Stimulated activated memory B cell treated with anti-CD40 and anti-IgM and Interleukin-4, amounts not matched to agents 10 μg/mL and 1 μg/mL and 100 μg/mL, for 72 hours (primary cell): ENCODE measurements at regions not wholly inside any gene's neighbourhood (a gene's known extent, or its start where the extent isn't known, plus 50 kb on each side); places are given as distances from the start of the nearest gene placed in this dataset.

Experiments used
- ATAC-seq: fragments of 150-1000 bp; cut with Tn5 transposase; 2 replicates; pipeline ENCODE4 v1.10.0; 2021
- H3K27ac Mint-ChIP-seq: one replicate; pipeline ENCODE4 v1.8.0; 2022; ENCODE audit warnings: mild to moderate bottlenecking, mixed read lengths
- H3K27me3 Mint-ChIP-seq: one replicate; pipeline ENCODE4 v1.8.0; 2022; ENCODE audit warnings: mixed read lengths
- H3K36me3 Mint-ChIP-seq: one replicate; pipeline ENCODE4 v1.8.0; 2022; ENCODE audit warnings: mixed read lengths
- H3K4me1 Mint-ChIP-seq: one replicate; pipeline ENCODE4 v1.8.0; 2022; ENCODE audit warnings: mixed read lengths
- H3K4me3 Mint-ChIP-seq: one replicate; pipeline ENCODE4 v1.8.0; 2022; ENCODE audit warnings: mild to moderate bottlenecking, moderate library complexity, mixed read lengths
- H3K9me3 Mint-ChIP-seq: one replicate; pipeline ENCODE4 v1.8.0; 2022; ENCODE audit warnings: mixed read lengths

GRCh38 chr1:224564454-224565084 lies 51.5 kb upstream of the CNIH3 start:
- peaks cover 8% of the 10 kb centered on the region for H3K9me3 Mint-ChIP-seq

GRCh38 chr1:224565186-224565585 lies 50.9 kb upstream of the CNIH3 start:
- no peaks in the 10 kb centered on the region for H3K27me3 Mint-ChIP-seq
- no peaks in the 10 kb centered on the region for H3K4me1 Mint-ChIP-seq
- H3K4me3 Mint-ChIP-seq: no peak overlapping the region
- H3K36me3 Mint-ChIP-seq: no peaks in the 10 kb centered on the region
- ATAC-seq: no peak
- H3K9me3 Mint-ChIP-seq: peaks cover 8% of the 10 kb centered on the region
- H3K27ac Mint-ChIP-seq: no peak overlapping the region

More at GRCh38 chr1:224564454-224565084, 51.5 kb upstream of the CNIH3 start:
- H3K36me3 Mint-ChIP-seq: no peaks in the 10 kb centered on the region
- ATAC-seq: no peak
- H3K4me3 Mint-ChIP-seq: no peak overlapping the region
- H3K4me1 Mint-ChIP-seq: no peaks in the 10 kb centered on the region
- H3K27ac Mint-ChIP-seq: no peak overlapping the region
- no peaks in the 10 kb centered on the region for H3K27me3 Mint-ChIP-seq

GRCh38 chr1:224565611-224566406 lies 50.3 kb upstream of the CNIH3 start:
- no peaks in the 10 kb centered on the region for H3K36me3 Mint-ChIP-seq
- H3K27ac Mint-ChIP-seq: no peak overlapping the region
- no peak overlapping the region for H3K4me3 Mint-ChIP-seq
- peaks cover 3% of the 10 kb centered on the region for H3K9me3 Mint-ChIP-seq
- peaks cover 2% of the 10 kb centered on the region for H3K27me3 Mint-ChIP-seq
- no peak for ATAC-seq
- H3K4me1 Mint-ChIP-seq: no peaks in the 10 kb centered on the region
